ENCODE measurements at regions not wholly inside any gene's neighbourhood (a gene's known extent, or its start where the extent isn't known, plus 50 kb on each side); places are given as distances from the start of the nearest gene placed in this dataset.

GRCh38 chr1:60762911-60763310, 319.4 kb upstream of the NFIA start:
- no peaks in the 10 kb centered on the region for H3K4me1 ChIP-seq (ENCODE audit: control insufficient read depth, insufficient read depth, low read length)
- no peaks in the 10 kb centered on the region for H3K9me3 ChIP-seq (ENCODE audit: control insufficient read depth, low read length)
- no peak overlapping the region for H3K27ac ChIP-seq (ENCODE audit: low read depth, low read length)
- Mint-ChIP-seq H3K9me3 (no peaks in the 10 kb centered on the region), H3K4me1 (no peaks in the 10 kb centered on the region), H3K4me3 (no peak overlapping the region), H3K36me3 (ENCODE audit: low read depth) (no peaks in the 10 kb centered on the region), H3K27me3 (ENCODE audit: insufficient read depth) (no peaks in the 10 kb centered on the region), H3K27ac (no peak overlapping the region)
- TF ChIP-seq CTCF (conservative IDR thresholded peaks at IDR 0.05) = no peak
- H3K36me3 ChIP-seq (ENCODE audit: control insufficient read depth, insufficient read depth, low read length) = no peaks in the 10 kb centered on the region
- no peaks in the 10 kb centered on the region for H3K27me3 ChIP-seq (ENCODE audit: control insufficient read depth, insufficient read depth, low read length, poor library complexity, severe bottlenecking)
- H3K9ac ChIP-seq (ENCODE audit: extremely low read depth, low read length, poor library complexity, severe bottlenecking) = no peak overlapping the region
- no peak for DNase-seq
- H3K4me3 ChIP-seq (ENCODE audit: low read length) = no peak overlapping the region
- WGBS, 2 experiments (ENCODE audit: insufficient coverage in 1 of 2, insufficient read length in 1 of 2) = 82 to 100% methylated on average over 1 of the region's 1 CpG

- no CpG with 5 or more reads among the region's 1 CpG for WGBS, 2 experiments (ENCODE audit: insufficient coverage in 1 of 2, insufficient read length in 1 of 2)
- Histone ChIP-seq H3K4me1 (ENCODE audit: control insufficient read depth, insufficient read depth, low read length) (no peaks in the 10 kb centered on the region), H3K4me3 (ENCODE audit: low read length) (no peak overlapping the region), H3K9ac (ENCODE audit: extremely low read depth, low read length, poor library complexity, severe bottlenecking) (no peak overlapping the region), H3K27me3 (ENCODE audit: control insufficient read depth, insufficient read depth, low read length, poor library complexity, severe bottlenecking) (no peaks in the 10 kb centered on the region), H3K36me3 (ENCODE audit: control insufficient read depth, insufficient read depth, low read length) (no peaks in the 10 kb centered on the region), H3K27ac (ENCODE audit: low read depth, low read length) (no peak overlapping the region), H3K9me3 (ENCODE audit: control insufficient read depth, low read length) (no peaks in the 10 kb centered on the region)
- no peaks in the 10 kb centered on the region for H3K36me3 Mint-ChIP-seq (ENCODE audit: low read depth)
- no peaks in the 10 kb centered on the region for H3K9me3 Mint-ChIP-seq
- no peak overlapping the region for H3K27ac Mint-ChIP-seq
- no peaks in the 10 kb centered on the region for H3K27me3 Mint-ChIP-seq (ENCODE audit: insufficient read depth)
- H3K4me1 Mint-ChIP-seq = no peaks in the 10 kb centered on the region
- no peak overlapping the region for H3K4me3 Mint-ChIP-seq
- no peak for TF ChIP-seq CTCF (conservative IDR thresholded peaks at IDR 0.05)
- no peak for DNase-seq
Measured at GRCh38 chr1:60762176-60762575, 320.2 kb upstream of the NFIA start.

GRCh38 chr1:60759291-60759690, 323.1 kb upstream of the NFIA start:
- H3K4me3 ChIP-seq (ENCODE audit: low read length) = no peak overlapping the region
- no peak overlapping the region for H3K27ac ChIP-seq (ENCODE audit: low read depth, low read length)
- H3K27me3 Mint-ChIP-seq (ENCODE audit: insufficient read depth) = no peaks in the 10 kb centered on the region
- H3K4me1 Mint-ChIP-seq = no peaks in the 10 kb centered on the region
- H3K36me3 Mint-ChIP-seq (ENCODE audit: low read depth) = no peaks in the 10 kb centered on the region
- H3K9ac ChIP-seq (ENCODE audit: extremely low read depth, low read length, poor library complexity, severe bottlenecking) = no peak overlapping the region
- no peaks in the 10 kb centered on the region for H3K36me3 ChIP-seq (ENCODE audit: control insufficient read depth, insufficient read depth, low read length)
- H3K9me3 ChIP-seq (ENCODE audit: control insufficient read depth, low read length) = no peaks in the 10 kb centered on the region
- no peaks in the 10 kb centered on the region for H3K9me3 Mint-ChIP-seq
- 80 to 91% methylated on average over 1 to 3 of the region's 3 CpGs for WGBS, 2 experiments (ENCODE audit: insufficient coverage in 1 of 2, insufficient read length in 1 of 2)
- H3K4me3 Mint-ChIP-seq = no peak overlapping the region
- H3K4me1 ChIP-seq (ENCODE audit: control insufficient read depth, insufficient read depth, low read length) = no peaks in the 10 kb centered on the region
- no peak overlapping the region for H3K27ac Mint-ChIP-seq
- H3K27me3 ChIP-seq (ENCODE audit: control insufficient read depth, insufficient read depth, low read length, poor library complexity, severe bottlenecking) = no peaks in the 10 kb centered on the region
- TF ChIP-seq CTCF (conservative IDR thresholded peaks at IDR 0.05) = no peak
- no peak for DNase-seq
